B cell (primary cell): ENCODE measurements at regions not wholly inside any gene's neighbourhood (a gene's known extent, or its start where the extent isn't known, plus 50 kb on each side); places are given as distances from the start of the nearest gene placed in this dataset.

Source experiments
- ATAC-seq: fragments of 200-7000 bp; cut with Tn5 transposase; one replicate; pipeline ENCODE4 v1.10.0; 2021; ENCODE audit warnings: low read depth, mild to moderate bottlenecking, moderate number of reproducible peaks, moderate library complexity
- CTCF ChIA-PET: fragments of 350-600 bp; sonication (Branson Sonifier 250); formaldehyde crosslinking; loops from one replicate; lab custom pipeline; 2021; ENCODE audit warnings: antibody characterized with exemption, inconsistent platforms; lab: Charles Lee
- POLR2A ChIA-PET: fragments of 350-600 bp; sonication (Branson Sonifier 250); formaldehyde crosslinking; loops from one replicate; lab custom pipeline; 2021; ENCODE audit warnings: antibody characterized with exemption; lab: Charles Lee
- DNase-seq: peaks from one replicate; pipeline ENCODE4 v3.0.0; 2013
- H2AFZ ChIP-seq: 2 replicates; pipeline ENCODE4 v1.6.1; 2012; ENCODE audit warnings: mild to moderate bottlenecking, low read depth, low read length; ENCODE audit not compliant: insufficient read depth, poor library complexity, severe bottlenecking
- H3K27ac ChIP-seq, 2 donors: 1 replicate in 1 of 2; 2 replicates in 1 of 2; pipeline ENCODE4 v1.5.1; 2012 to 2013; ENCODE audit warnings: low read length in 2 of 2, mild to moderate bottlenecking in 2 of 2, moderate library complexity in 1 of 2
- H3K27me3 ChIP-seq, 4 experiments: fragments of 200-600 bp in 1 of 4; sonication (generic) in 1 of 4; replicated peaks in 1 of 4; 1 replicate in 2 of 4; 2 replicates in 2 of 4; pipeline versions ENCODE4 v1.6.1 to v1.7.0; 2013 to 2016; ENCODE audit warnings: low read length in 3 of 4, mild to moderate bottlenecking in 2 of 4, mixed read lengths in 1 of 4, moderate library complexity in 1 of 4; ENCODE audit not compliant: insufficient read depth in 4 of 4, control insufficient read depth in 3 of 4; ENCODE audit errors: control extremely low read depth in 1 of 4
- H3K36me3 ChIP-seq, 2 experiments: replicated peaks in 1 of 2; 1 replicate in 1 of 2; 2 replicates in 1 of 2; pipeline versions ENCODE4 v1.6.1 to v1.7.1; 2013; ENCODE audit warnings: low read length in 1 of 2; ENCODE audit not compliant: insufficient read depth in 2 of 2, control insufficient read depth in 1 of 2; ENCODE audit errors: control extremely low read depth in 1 of 2, extremely low read depth in 1 of 2
- H3K4me1 ChIP-seq, 2 donors: fragments of 200-600 bp in 1 of 2; sonication (generic) in 1 of 2; 1 replicate in 1 of 2; 2 replicates in 1 of 2; pipeline versions ENCODE4 v1.5.1 to v1.6.1; 2013 to 2017; ENCODE audit warnings: low read length in 2 of 2; ENCODE audit not compliant: control insufficient read depth in 2 of 2, insufficient read depth in 2 of 2
- H3K4me2 ChIP-seq: replicated peaks from 2 replicates; pipeline ENCODE3; 2012; ENCODE audit warnings: mild to moderate bottlenecking, low read depth, low read length; ENCODE audit not compliant: poor library complexity, severe bottlenecking
- H3K4me3 ChIP-seq, 5 experiments: fragments of 200-600 bp in 1 of 5; sonication (generic) in 1 of 5; 1 replicate in 3 of 5; 2 replicates in 2 of 5; pipeline versions ENCODE4 v1.5.1 to v1.7.0; 2011 to 2016; ENCODE audit warnings: low read length in 4 of 5, mild to moderate bottlenecking in 4 of 5, low read depth in 2 of 5, control low read depth in 1 of 5, moderate library complexity in 1 of 5; ENCODE audit not compliant: insufficient read depth in 1 of 5; ENCODE audit errors: control extremely low read depth in 1 of 5, extremely low read depth in 1 of 5
- H3K79me2 ChIP-seq: fragments of 200-600 bp; sonication (generic); one replicate; pipeline ENCODE4 v1.6.0; 2016; ENCODE audit warnings: low read length; ENCODE audit not compliant: control insufficient read depth, insufficient read depth
- H3K9ac ChIP-seq: fragments of 200-600 bp; sonication (generic); 2 replicates; pipeline ENCODE4 v1.6.1; 2017; ENCODE audit warnings: mild to moderate bottlenecking, low read length, moderate library complexity
- H3K9me3 ChIP-seq, 3 donors: one replicate each; pipeline versions ENCODE4 v1.6.1 to v1.7.1; 2013; ENCODE audit warnings: low read length in 2 of 3; ENCODE audit not compliant: control insufficient read depth in 2 of 3, insufficient read depth in 1 of 3; ENCODE audit errors: control extremely low read depth in 1 of 3
- H4K20me1 ChIP-seq: 2 replicates; pipeline ENCODE4 v1.6.0; 2012; ENCODE audit warnings: mild to moderate bottlenecking, low read length; ENCODE audit not compliant: insufficient read depth, control insufficient read depth, poor library complexity, severe bottlenecking
- H3K27ac Mint-ChIP-seq: one replicate; pipeline ENCODE4 v1.8.0; 2021; ENCODE audit warnings: mixed read lengths
- H3K27me3 Mint-ChIP-seq: one replicate; pipeline ENCODE4 v1.8.0; 2021; ENCODE audit warnings: mixed read lengths
- H3K4me1 Mint-ChIP-seq: one replicate; pipeline ENCODE4 v1.8.0; 2021; ENCODE audit warnings: mixed read lengths
- H3K4me3 Mint-ChIP-seq: one replicate; pipeline ENCODE4 v1.8.0; 2021; ENCODE audit warnings: mixed read lengths
- H3K9me3 Mint-ChIP-seq: one replicate; pipeline ENCODE4 v1.8.0; 2022; ENCODE audit warnings: mixed read lengths; ENCODE audit not compliant: insufficient read depth
- EZH2 ChIP-seq: IDR thresholded peaks from 2 replicates; pipeline ENCODE4 v1.6.1; 2012; ENCODE audit warnings: borderline replicate concordance, low read depth, mild to moderate bottlenecking, moderate library complexity, low read length; ENCODE audit not compliant: insufficient read depth, poor library complexity, severe bottlenecking
- WGBS: methylation state at CpG from one replicate; pipeline ENCODE4 v1.1.5; 2013; ENCODE audit warnings: missing lambda C conversion rate; ENCODE audit not compliant: insufficient coverage; 5-methylcytosine and 5-hydroxymethylcytosine counted together
- intact Hi-C: fragments of 100-400 bp; cut with micrococcal nuclease; formaldehyde crosslinking; loops from one replicate; pipeline ENCODE4 v1.10.0; 2022
- TF ChIP-seq, protein P1 (sequence below): fragments of 200-600 bp; IDR thresholded peaks from one replicate; pipeline ENCODE4 v1.8.0; 2022; ENCODE audit warnings: antibody characterized with exemption, mild to moderate bottlenecking

GRCh38 chr9:87803623-87804345 lies 77.9 kb downstream of the CTSL start:
- H3K27ac Mint-ChIP-seq: no peak overlapping the region
- Histone ChIP-seq H2AFZ (no peak overlapping the region), H3K27me3 (no peaks in the 10 kb centered on the region), H3K27ac (no peak overlapping the region), H3K9me3 (peaks cover 0 to 4% (median 0%) of the 10 kb centered on the region in 3 donors), H3K79me2 (no peaks in the 10 kb centered on the region), H3K9ac (no peak overlapping the region), H4K20me1 (no peaks in the 10 kb centered on the region), H3K4me1 (no peaks in the 10 kb centered on the region), H3K4me2 (no peak overlapping the region), H3K4me3 (no peak overlapping the region), H3K36me3 (no peaks in the 10 kb centered on the region)
- no peaks in the 10 kb centered on the region for H3K9me3 Mint-ChIP-seq
- TF ChIP-seq, protein P1, sequence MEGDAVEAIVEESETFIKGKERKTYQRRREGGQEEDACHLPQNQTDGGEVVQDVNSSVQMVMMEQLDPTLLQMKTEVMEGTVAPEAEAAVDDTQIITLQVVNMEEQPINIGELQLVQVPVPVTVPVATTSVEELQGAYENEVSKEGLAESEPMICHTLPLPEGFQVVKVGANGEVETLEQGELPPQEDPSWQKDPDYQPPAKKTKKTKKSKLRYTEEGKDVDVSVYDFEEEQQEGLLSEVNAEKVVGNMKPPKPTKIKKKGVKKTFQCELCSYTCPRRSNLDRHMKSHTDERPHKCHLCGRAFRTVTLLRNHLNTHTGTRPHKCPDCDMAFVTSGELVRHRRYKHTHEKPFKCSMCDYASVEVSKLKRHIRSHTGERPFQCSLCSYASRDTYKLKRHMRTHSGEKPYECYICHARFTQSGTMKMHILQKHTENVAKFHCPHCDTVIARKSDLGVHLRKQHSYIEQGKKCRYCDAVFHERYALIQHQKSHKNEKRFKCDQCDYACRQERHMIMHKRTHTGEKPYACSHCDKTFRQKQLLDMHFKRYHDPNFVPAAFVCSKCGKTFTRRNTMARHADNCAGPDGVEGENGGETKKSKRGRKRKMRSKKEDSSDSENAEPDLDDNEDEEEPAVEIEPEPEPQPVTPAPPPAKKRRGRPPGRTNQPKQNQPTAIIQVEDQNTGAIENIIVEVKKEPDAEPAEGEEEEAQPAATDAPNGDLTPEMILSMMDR: no peak
- TF ChIP-seq EZH2: no peak
- peaks cover 3% of the 10 kb centered on the region for H3K27me3 Mint-ChIP-seq
- no peak for ATAC-seq
- no peak overlapping the region for H3K4me3 Mint-ChIP-seq
- intact Hi-C loops: no loop called here
- WGBS: 92% methylated on average over 2 of the region's 9 CpGs
- CTCF ChIA-PET: no interaction called here
- no peaks in the 10 kb centered on the region for H3K4me1 Mint-ChIP-seq
- DNase-seq: no peak
- POLR2A ChIA-PET: no interaction called here

GRCh38 chr9:87805259-87805658 lies 77.4 kb upstream of the SPATA31E1 start:
- DNase-seq (no peak), ATAC-seq (no peak)
- Mint-ChIP-seq H3K27ac (no peak overlapping the region), H3K4me3 (no peak overlapping the region), H3K4me1 (no peaks in the 10 kb centered on the region), H3K27me3 (peaks cover 3% of the 10 kb centered on the region), H3K9me3 (no peaks in the 10 kb centered on the region)
- Histone ChIP-seq H2AFZ (no peak overlapping the region), H3K79me2 (no peaks in the 10 kb centered on the region), H3K9me3 (peaks cover 0 to 8% (median 0%) of the 10 kb centered on the region in 3 donors), H3K4me3 (no peak overlapping the region), H3K4me1 (no peaks in the 10 kb centered on the region), H3K36me3 (no peaks in the 10 kb centered on the region), H3K27me3 (no peaks in the 10 kb centered on the region), H3K4me2 (no peak overlapping the region), H3K9ac (no peak overlapping the region), H4K20me1 (no peaks in the 10 kb centered on the region), H3K27ac (no peak overlapping the region)
- intact Hi-C loops: no loop called here
- CTCF ChIA-PET: no interaction called here
- 100% methylated on average over 3 of the region's 5 CpGs for WGBS
- no peak for TF ChIP-seq EZH2
- TF ChIP-seq, protein P1: no peak
- POLR2A ChIA-PET: no interaction called here
